OCI-LY7 (cell line): ENCODE measurements at regions not wholly inside any gene's neighbourhood (a gene's known extent, or its start where the extent isn't known, plus 50 kb on each side); places are given as distances from the start of the nearest gene placed in this dataset.

ENCODE experiments used
- EZH2phosphoT487 ChIP-seq: fragments of 200-600 bp; sonication (generic); IDR thresholded peaks from 2 replicates; pipeline ENCODE4 v1.6.1; 2018; ENCODE audit warnings: low read depth, borderline replicate concordance, mild to moderate bottlenecking, mixed run types, antibody characterized with exemption, low read length, moderate library complexity, mixed read lengths
- TF ChIP-seq, protein P1 (sequence below): fragments of 200-600 bp; sonication (generic); conservative IDR thresholded peaks from 2 replicates; pipeline ENCODE4 v1.5.1; 2014; ENCODE audit warnings: mild to moderate bottlenecking, antibody characterized with exemption, low read length, moderate library complexity, mixed read lengths

DNA sequence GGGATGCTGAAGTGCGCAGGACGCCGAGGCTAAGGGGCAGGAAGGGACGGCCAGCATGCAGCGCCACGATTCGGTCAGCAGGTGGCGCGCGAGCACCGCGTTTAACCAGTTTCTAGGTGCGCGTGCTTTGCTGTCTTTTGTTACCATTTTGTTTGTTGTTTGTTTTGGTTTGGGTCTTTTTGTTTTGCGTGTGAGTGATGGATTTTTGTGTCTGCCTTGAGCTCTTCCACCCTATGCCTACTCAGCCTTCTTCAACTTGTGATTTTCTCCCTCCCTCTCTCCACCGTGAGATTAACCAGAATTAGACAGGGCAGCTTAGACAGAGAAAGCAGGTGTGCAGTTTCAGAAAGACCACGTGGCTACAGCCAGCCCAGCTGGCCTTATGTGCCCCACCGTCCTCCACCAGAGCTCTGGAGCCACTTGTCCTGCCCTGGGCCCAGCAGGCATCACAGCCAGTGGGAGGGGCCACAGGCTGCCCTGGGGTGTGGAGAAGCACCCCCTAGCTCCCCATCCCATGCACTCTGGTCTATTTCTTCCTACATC lies 180.2 kb downstream of the RNF144A start:
- TF ChIP-seq, protein P1, sequence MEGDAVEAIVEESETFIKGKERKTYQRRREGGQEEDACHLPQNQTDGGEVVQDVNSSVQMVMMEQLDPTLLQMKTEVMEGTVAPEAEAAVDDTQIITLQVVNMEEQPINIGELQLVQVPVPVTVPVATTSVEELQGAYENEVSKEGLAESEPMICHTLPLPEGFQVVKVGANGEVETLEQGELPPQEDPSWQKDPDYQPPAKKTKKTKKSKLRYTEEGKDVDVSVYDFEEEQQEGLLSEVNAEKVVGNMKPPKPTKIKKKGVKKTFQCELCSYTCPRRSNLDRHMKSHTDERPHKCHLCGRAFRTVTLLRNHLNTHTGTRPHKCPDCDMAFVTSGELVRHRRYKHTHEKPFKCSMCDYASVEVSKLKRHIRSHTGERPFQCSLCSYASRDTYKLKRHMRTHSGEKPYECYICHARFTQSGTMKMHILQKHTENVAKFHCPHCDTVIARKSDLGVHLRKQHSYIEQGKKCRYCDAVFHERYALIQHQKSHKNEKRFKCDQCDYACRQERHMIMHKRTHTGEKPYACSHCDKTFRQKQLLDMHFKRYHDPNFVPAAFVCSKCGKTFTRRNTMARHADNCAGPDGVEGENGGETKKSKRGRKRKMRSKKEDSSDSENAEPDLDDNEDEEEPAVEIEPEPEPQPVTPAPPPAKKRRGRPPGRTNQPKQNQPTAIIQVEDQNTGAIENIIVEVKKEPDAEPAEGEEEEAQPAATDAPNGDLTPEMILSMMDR = peak; percentile 99
- no peak for TF ChIP-seq EZH2phosphoT487
